ENCODE measurements at regions not wholly inside any gene's neighbourhood (a gene's known extent, or its start where the extent isn't known, plus 50 kb on each side); places are given as distances from the start of the nearest gene placed in this dataset.
A peak's percentile ranks its signal among the peaks of the same experiment; 100 is the strongest.

DNA sequence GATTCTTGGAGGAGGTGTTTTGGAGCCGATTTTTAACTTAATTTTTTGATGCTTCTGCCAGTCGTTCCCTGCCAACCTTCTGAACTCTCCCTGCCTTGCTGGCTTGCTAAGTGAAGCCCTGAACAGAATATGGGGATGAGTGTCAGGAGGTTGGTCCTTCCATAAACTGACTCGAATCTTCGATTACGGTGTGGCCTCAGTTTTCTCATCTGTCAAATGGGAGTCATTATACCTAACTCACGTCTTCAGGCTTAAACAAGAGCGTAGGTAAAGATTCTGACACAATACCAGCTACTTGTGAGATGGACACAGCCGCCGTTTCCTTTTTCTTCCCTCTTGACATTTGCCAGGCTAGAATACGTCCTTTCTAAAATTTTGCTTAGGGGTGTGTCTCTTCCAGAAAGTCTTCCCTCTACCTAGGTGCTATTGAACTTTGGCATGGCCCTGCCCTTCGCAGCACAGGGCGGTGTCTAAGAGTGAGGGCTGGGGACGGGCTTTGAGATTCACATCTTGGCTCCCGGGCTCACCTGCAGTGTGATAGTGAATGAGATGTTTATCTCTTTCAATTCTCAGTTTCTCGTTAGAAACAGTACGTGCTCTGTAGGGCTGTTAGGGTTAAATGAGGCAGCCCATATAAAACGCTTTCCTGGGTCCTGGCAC is 190.6 kb upstream of the SDK2 start:
- no peaks in the 10 kb centered on the region for H3K9me3 ChIP-seq (ENCODE audit: low read length)
- 48% methylated on average over 17 of the region's 17 CpGs for WGBS (ENCODE audit: low lambda C conversion rate)
- no peak overlapping the region for H3K4me3 ChIP-seq (replicated peaks in 1 of 3; ENCODE audit: insufficient read depth in 1 of 3, low read depth in 2 of 3, low read length in 3 of 3)
- TF ChIP-seq HOXA5 (CRISPR knock-in tag; IDR thresholded peaks at IDR 0.05) (no peak), ZNF629 (CRISPR knock-in tag; conservative IDR thresholded peaks at IDR 0.05) (peak; percentile 69), ATF1 (CRISPR knock-in tag; IDR thresholded peaks at IDR 0.05) (no peak), ARID2 (CRISPR knock-in tag; IDR thresholded peaks at IDR 0.05; ENCODE audit: borderline replicate concordance) (no peak), FIP1L1 (IDR thresholded peaks at IDR 0.05; ENCODE audit: borderline replicate concordance, insufficient read depth, low read depth, low read length) (no peak)
- intact Hi-C loops (cut with micrococcal nuclease; ENCODE audit: unreplicated experiment), result no loop called here
- H2AFZ ChIP-seq (ENCODE audit: low read length), result no peak overlapping the region
- H3K4me1 ChIP-seq (ENCODE audit: insufficient read depth, low read length), result no peaks in the 10 kb centered on the region
- FAIRE-seq (no peak), ATAC-seq (no peak), DNase-seq (ENCODE audit: low spot score) (no peak)
- no peaks in the 10 kb centered on the region for H4K20me1 ChIP-seq (ENCODE audit: insufficient read depth, low read length)
- POLR2A ChIA-PET, result no interaction called here
- no peaks in the 10 kb centered on the region for H3K79me2 ChIP-seq (ENCODE audit: insufficient read depth, low read length)
- H3K36me3 ChIP-seq (replicated peaks in 1 of 2; ENCODE audit: control insufficient read depth in 1 of 2, insufficient read depth in 2 of 2, low read length in 2 of 2), result no peaks in the 10 kb centered on the region
- no peak overlapping the region for H3K27ac ChIP-seq (ENCODE audit: extremely low read length, insufficient read depth, low read length)
- CTCF ChIA-PET (ENCODE audit: low intra/inter-chr PET ratio, low total read pairs), result no interaction called here
- H3K4me2 ChIP-seq (ENCODE audit: low read depth, low read length), result no peak overlapping the region
- H3K27me3 ChIP-seq (ENCODE audit: control insufficient read depth in 1 of 2, insufficient read depth in 2 of 2, low read length in 2 of 2), result peaks cover 2 to 22% of the 10 kb centered on the region in 2 experiments; a peak in 2 of 5 replicates
- in situ Hi-C loops (cut with HindIII; ENCODE audit: extremely low pct_ligation_motif_present, low pct_unique_long_range_greater_than_20kb), result no loop called here
- no peak overlapping the region for H3K9ac ChIP-seq (ENCODE audit: insufficient read depth, low read depth, low read length)
- BruUV-seq (replicated peaks), result no TSS peak

DNA sequence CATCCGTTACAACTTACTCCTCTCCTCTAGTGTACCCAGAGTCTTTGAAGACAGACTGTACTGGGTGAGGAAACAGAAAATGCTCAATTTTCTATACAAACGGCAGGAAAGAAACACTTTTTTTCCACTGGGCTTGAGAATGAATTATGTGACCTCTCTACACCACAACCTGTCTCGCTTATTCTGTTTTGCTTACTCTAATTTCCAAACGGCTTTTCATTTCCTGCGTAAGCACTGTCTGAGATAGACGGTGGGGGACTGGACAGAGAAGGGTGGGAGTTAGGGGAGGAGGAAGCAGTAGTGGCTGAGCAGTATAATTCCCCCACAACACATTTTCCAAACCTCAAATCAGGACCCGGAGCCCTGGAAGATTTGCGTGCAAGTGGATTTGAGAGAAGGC is 191.4 kb upstream of the SDK2 start:
- no peak for ATAC-seq
- Histone ChIP-seq H3K27ac (ENCODE audit: extremely low read length, insufficient read depth, low read length) (no peak overlapping the region), H3K79me2 (ENCODE audit: insufficient read depth, low read length) (no peaks in the 10 kb centered on the region), H3K36me3 (replicated peaks in 1 of 2; ENCODE audit: control insufficient read depth in 1 of 2, insufficient read depth in 2 of 2, low read length in 2 of 2) (no peaks in the 10 kb centered on the region), H3K9me3 (ENCODE audit: low read length) (no peaks in the 10 kb centered on the region), H4K20me1 (ENCODE audit: insufficient read depth, low read length) (no peaks in the 10 kb centered on the region), H3K4me1 (ENCODE audit: insufficient read depth, low read length) (no peaks in the 10 kb centered on the region), H3K9ac (ENCODE audit: insufficient read depth, low read depth, low read length) (no peak overlapping the region), H3K27me3 (ENCODE audit: control insufficient read depth in 1 of 2, insufficient read depth in 2 of 2, low read length in 2 of 2) (peaks cover 2 to 20% of the 10 kb centered on the region in 2 experiments; a peak in 2 of 5 replicates), H2AFZ (ENCODE audit: low read length) (no peak overlapping the region), H3K4me3 (replicated peaks in 1 of 3; ENCODE audit: insufficient read depth in 1 of 3, low read depth in 2 of 3, low read length in 3 of 3) (no peak overlapping the region), H3K4me2 (ENCODE audit: low read depth, low read length) (no peak overlapping the region)
- BruUV-seq (replicated peaks), result no TSS peak
- in situ Hi-C loops (cut with HindIII; ENCODE audit: extremely low pct_ligation_motif_present, low pct_unique_long_range_greater_than_20kb) (no loop called here), intact Hi-C loops (cut with micrococcal nuclease; ENCODE audit: unreplicated experiment) (no loop called here)
- FAIRE-seq, result no peak
- DNase-seq (ENCODE audit: low spot score), result no peak
- WGBS (ENCODE audit: low lambda C conversion rate), result 57% methylated on average over 8 of the region's 8 CpGs
- ChIA-PET POLR2A (no interaction called here), CTCF (ENCODE audit: low intra/inter-chr PET ratio, low total read pairs) (no interaction called here)
- TF ChIP-seq RBM22 (optimal IDR thresholded peaks at IDR 0.05; ENCODE audit: low read length) (no peak), ZFP36L2 (CRISPR knock-in tag; IDR thresholded peaks at IDR 0.05) (no peak), KLF15 (CRISPR knock-in tag; IDR thresholded peaks at IDR 0.05; ENCODE audit: borderline replicate concordance) (no peak), BCL6 (CRISPR knock-in tag; IDR thresholded peaks at IDR 0.05) (no peak), ZNF530 (CRISPR knock-in tag; IDR thresholded peaks at IDR 0.05; ENCODE audit: low read depth) (no peak), ZBTB1 (CRISPR knock-in tag; IDR thresholded peaks at IDR 0.05; ENCODE audit: borderline replicate concordance) (no peak), RXRA (CRISPR knock-in tag; IDR thresholded peaks at IDR 0.05) (no peak)
- TF ChIP-seq, protein P1, sequence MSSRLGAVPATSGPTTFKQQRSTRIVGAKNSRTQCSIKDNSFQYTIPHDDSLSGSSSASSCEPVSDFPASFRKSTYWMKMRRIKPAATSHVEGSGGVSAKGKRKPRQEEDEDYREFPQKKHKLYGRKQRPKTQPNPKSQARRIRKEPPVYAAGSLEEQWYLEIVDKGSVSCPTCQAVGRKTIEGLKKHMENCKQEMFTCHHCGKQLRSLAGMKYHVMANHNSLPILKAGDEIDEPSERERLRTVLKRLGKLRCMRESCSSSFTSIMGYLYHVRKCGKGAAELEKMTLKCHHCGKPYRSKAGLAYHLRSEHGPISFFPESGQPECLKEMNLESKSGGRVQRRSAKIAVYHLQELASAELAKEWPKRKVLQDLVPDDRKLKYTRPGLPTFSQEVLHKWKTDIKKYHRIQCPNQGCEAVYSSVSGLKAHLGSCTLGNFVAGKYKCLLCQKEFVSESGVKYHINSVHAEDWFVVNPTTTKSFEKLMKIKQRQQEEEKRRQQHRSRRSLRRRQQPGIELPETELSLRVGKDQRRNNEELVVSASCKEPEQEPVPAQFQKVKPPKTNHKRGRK (CRISPR knock-in tag; IDR thresholded peaks at IDR 0.05), result no peak

Measured in HepG2 (cell line).